GM21619 (cell line): ENCODE measurements at regions not wholly inside any gene's neighbourhood (a gene's known extent, or its start where the extent isn't known, plus 50 kb on each side); places are given as distances from the start of the nearest gene placed in this dataset.

Source experiments
- ATAC-seq: cut with Tn5 transposase; IDR thresholded peaks from one replicate; pipeline ENCODE4 v1.9.1; 2021; ENCODE audit not compliant: unreplicated experiment

DNA sequence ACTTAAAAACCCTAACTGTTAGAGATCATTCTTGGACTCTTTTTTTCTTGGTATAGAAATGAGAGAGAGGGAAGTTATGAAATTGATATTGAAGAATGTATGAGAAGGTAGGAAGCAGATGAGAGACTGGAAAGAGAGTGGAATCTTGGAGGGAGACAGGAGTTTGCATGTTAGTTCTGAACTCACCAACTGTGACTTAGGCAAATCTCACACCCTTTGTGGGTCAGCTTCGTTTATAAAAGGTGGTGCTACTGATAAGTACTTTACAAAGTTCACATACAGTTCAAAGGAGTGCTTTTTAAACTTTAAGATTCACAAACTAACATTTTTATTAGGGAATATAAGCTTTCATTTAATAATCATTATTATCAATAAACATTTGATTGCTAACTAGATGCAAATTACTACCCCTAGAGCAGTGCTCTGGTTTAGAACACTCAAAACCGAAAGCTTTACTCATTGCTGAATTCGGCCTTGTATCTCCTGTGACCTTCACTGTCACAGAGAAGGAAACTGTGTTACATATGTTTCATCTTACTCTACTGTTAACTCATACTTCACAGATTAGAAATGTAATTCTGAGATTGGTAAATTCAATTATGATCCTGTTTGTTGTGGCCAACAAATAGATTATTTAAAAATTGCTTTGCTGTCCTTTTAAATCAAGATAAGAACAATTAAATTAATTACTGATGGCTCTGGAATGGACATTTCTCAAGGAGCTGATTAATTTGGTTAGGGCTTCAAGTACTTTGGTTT, 143.2 kb downstream of the RMI1 start:
- ATAC-seq: peak; percentile 98

DNA sequence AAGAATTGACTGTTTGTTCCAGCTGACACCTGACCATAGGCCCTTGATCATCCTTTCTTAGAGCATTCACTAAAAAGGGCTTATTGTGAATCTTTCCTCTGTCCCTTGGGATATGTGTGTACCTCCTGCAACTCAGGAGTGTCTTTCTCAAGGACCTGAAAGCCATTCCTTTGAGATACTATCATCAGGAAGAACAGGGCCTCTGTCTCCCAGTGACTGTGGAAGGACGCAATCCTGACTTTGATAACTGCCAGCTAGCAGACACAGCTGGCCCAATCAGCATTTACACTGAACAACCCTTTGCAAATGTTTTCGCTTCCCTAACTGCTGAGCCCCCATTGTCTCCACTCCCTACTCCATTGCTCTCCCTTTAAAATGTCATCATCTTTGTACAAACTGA, 144.4 kb downstream of the RMI1 start:
- ATAC-seq: no peak

DNA sequence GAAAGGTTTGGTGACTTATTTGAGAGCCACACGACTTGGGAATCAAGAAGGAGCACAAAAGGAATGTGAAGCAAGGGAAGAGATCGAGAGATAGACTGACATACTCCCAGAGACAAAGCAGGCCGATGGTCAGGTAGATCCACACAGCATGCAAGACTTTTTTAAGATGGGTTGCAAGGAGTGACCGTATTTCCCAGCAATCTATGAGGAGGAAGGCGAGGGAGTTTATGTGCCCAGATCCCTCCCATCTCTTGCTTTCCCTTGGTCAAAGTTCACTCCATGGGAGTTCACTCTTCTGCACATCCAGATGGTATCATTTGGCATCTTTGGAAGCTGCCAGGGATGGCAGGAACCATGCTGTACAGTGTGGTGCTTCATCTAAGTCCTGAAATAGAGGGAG, 148.9 kb downstream of the RMI1 start:
- no peak for ATAC-seq

DNA sequence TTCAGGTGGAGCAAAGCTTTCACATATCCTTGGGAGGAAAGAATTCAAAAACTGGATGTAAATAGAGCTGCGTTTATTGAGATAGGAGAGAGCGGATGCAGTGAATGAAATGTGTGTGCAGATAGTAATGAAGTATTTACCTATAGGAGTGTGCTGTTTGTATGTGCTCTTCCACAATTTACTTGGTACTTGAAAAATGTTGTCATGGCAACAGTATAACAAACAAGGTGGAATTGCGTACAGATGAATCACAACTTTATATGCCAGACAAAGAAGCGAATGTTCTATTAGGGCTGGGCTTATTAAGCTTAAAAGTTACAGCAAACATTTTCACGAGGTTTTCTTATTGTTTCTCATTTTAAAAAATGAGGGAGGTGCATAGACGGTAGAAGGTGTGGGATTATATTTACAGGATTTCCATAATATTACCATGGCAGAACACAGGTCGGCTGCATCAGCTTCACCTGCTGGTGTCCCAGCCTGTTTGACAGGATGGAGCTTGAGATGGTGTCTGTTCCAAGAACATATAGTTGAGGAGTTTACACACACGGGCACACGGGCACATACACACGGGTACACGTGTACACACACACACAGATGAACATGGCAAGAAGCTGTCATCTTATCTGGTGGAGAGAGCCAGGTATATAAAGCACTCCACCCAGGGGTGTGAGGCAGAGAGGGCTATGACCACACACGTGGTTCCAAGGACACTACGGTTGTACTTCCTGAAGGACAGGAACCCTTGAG, 155.7 kb downstream of the RMI1 start:
- no peak for ATAC-seq

DNA sequence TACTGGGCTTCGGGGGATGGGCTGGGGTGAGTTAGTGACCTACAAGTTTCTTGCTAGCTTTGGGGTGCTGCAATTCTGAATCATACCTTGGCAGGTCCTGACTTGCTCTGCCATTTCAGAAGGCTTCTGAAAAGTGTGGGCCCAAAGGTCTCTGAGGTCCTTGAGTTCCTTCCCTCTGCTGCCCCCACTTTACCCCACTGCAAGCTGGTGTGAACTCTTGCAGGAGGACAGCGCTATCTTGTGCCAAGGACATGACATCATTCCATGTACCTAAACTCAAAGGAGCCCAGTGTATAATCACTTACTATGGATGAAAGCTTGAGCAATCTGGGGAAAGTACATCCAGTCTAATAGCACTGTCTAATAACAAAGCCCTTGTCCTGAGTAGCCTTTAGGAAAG, 157.4 kb downstream of the RMI1 start:
- ATAC-seq: no peak

DNA sequence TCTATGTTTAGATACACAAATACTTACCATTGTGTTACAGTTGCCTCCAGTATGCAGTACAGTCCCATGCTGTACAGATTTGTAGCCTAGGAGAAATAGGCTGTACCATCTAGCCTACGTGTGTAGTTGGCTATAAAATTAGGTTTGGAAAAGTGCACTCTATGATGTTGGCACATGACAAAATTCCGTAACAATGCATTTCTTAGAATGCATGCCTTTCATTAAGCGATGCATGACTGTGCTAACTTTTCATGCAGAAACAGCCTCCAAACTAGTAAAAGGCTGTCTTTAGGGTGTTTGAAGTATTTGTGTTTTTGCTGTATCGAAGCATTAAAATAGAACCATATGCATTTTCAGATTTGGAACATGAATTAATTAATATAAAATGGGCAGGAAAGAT, 157.9 kb downstream of the RMI1 start:
- ATAC-seq: no peak

DNA sequence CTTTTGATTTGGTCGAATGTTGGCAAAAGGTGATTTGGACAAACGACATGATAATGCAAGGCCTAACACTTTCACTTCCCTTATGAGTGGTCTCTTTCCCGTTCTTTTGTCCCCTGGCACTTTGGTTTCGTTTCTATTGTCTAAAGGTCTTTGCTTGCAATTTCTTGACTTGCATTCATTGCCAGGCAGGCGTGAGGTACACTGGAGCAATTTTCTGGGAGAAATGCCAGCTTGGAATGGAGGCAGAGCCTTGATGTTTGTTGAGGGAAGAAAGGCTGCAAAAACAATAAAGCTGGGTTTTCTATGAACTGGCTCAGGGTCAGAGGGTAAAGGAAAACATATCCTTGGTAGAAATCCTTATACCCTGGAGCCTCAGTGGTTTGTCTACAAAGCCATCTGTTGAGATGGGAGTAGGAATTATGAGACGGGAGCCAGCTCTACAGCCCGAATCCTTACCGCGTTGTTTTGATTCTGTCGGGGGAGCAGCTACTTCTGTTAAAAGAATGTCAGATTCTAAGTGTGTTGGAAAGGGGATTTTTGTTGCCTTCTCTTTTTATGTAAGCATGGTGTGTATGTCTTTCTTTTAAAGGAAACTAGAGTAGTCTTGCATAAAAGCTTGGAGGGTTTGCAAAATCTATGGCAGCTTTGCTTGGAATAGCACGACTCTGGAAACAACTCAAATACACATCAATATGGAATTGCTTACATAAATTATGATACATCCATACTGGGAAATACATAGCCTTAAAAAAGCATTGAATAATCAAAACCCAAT, 158.9 kb downstream of the RMI1 start:
- no peak for ATAC-seq

DNA sequence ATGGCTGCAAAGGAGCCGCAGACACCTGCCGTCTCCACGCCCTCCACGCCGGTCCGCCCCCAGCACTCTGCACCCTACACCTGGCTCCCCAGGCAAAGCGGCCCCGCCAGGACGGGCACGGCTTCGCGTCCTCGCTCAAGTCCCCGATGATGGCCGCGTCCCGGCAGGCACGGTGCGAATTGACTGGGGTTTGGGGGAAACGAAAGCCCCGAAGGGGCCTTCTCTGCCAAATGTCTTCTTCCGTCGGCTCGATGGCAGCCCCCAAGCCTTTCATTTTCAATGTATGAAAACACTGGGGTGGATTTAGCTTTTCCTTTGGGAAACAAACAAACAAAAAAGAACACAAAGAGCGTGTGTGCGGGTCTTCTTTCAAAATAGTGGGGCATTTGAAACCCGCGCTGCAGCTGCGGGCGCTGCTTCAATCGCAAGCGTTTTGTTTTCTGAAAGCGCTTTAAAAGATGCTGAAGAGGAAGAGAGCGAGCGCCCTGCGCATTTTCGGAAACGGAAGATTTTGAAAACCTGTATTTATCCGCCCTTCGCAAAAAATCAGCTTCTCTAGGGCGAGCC, 160.0 kb downstream of the RMI1 start:
- no peak for ATAC-seq

DNA sequence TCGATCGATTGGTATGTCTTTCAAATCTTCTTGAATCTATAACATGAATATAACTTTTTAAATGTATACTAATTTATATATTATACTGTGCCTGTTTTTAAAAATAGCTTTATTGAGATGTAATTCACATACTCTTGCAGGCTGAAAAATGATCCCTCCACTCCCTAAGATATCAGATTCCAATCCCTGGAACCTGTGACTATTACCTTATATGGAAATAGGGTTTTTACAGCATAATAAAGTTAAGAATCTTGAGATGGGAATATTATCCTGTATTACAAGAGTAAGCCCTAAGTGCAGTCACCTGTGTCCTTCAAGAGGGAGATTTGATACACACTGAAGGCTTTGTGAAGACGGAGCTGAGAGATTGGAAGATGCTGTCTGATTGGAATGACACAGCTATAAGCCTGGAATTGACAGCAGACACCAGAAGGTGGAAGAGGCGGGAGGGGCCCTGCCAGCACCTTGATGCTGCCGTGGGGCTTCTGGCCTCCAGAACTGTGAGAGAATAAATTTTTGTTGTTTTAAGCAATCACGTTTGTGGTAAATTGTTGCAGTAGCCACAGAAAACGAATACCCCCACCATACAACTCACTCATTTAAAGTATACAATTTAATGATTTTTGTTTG, 161.3 kb downstream of the RMI1 start:
- ATAC-seq: no peak

DNA sequence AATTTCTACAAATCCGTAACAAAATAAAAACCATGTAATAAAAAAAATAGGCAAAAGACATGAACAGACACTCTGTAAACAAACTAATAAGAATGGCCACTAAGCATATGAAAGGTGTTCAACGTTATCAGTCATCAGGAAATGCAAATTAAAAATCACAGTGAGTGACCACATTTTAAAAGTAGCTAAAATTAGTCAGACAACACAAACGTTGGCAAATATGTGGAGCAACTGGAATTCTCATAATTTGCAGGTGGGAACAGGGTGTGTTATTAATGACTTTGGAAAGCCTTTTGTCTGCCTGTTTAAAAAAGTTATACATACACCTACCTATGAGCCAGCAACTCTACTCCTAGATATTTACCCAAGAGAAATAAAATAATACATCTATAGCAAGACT, 164.4 kb downstream of the RMI1 start:
- no peak for ATAC-seq

DNA sequence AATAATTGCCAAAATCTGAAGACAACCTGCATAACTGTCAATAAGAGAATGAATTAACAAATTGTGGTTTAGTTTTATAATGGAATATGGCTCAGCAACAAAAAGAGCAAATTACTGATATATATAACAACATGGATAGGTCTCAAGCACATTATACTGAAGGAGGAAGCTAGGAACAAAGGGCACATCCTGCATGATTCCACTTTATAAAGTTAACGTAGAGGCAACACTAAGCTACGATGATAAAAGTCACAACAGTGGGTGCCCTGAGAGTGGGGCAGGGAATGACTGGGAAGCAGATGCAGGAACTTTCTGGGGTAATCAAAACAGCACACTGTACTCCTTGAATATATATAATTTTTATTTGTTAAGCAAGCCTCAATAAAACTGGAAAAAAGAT, 165.2 kb downstream of the RMI1 start:
- ATAC-seq: no peak

DNA sequence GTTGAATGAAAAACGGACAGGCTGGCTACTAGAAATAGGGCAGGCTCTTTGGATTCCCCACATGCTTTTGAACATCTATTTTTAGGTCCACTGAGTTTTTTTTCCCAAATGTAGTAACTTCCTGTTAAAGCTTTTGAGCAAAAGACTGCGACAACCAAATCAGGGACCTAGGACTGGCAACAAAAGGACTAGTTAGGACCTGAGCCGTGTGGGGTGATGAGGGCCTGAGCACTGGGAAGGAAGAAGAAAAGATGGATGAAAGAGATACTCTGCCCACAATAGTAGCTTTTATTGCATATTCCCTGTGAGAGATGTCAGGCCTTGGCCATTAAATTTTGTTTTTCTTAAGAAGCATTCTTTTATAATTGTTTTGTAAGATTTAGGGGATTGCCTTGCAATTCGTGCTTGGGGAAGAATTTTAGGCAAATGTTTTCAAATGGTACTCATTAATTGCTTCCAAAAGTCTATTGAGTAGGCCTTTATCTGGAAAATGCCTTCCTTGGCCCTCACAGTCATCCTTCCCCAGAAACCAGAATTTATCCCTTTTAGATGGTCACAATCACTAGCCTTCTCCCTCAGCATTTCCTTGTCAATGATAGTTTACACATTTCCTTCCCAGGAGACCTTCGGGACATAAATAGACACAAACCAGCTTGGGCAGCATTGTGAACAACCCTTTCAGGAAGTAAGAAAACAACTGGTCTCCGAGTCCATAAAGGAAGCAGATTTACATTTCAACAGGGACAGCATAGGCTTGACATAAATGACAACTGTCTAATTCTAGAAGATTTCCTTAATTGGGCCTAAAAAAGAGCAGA, 166.5 kb downstream of the RMI1 start:
- ATAC-seq: no peak

DNA sequence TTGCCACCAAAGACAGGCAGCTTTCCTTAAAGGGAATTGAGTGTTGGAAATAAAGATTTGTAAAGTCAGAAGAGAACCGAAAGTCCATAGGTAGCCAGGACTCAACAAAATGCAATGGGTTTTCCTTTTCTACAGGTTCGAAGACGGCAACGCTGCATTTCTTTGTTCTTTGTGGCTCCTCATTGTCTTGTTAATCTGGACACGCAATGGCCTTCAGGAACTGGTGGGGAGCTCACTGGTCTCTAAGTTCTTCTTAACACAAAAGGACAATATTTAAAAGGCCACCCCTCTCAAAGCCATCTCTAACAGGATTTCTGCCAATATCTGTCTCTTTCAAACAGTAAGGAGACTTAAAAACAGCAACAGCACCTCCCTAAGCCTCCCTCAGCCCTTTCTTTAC, 170.6 kb downstream of the RMI1 start:
- no peak for ATAC-seq

DNA sequence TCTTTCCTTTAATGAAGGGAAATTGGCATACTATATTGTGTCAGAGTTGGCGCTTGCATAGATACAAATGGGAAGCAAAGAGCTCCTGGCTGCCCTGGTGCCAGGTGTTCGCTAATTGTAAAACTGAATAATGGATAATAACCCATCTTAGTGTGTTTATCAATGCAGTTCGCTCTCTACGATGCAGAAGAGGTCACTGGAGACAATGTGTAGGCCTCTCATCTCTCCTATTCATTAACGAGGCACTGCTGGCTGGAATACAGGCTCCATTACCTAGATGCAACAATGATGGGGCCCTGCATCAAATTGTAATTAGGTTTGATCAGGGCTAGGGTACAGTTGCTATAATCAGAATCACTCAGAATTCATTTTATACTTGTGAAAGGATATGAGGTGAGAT, 171.0 kb downstream of the RMI1 start:
- ATAC-seq: no peak

DNA sequence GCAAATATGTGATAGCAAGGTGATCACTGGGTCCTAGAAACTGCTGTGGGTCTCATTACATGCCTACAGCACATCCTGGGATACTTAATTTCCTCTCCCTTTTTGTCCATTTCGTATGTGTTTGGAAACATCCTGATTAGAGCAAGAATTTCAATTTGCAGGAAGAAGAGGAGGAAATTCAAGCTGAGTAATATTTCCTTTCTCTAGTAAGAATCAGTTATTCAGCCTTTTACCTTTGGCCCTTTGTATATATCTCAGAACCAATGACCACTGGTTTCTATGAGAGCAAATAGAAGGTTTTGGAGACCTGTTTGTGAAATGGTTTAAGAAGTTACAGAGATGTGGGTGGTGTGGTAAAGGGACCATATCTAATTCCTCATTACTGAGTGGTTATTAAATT, 171.6 kb downstream of the RMI1 start:
- ATAC-seq: no peak

DNA sequence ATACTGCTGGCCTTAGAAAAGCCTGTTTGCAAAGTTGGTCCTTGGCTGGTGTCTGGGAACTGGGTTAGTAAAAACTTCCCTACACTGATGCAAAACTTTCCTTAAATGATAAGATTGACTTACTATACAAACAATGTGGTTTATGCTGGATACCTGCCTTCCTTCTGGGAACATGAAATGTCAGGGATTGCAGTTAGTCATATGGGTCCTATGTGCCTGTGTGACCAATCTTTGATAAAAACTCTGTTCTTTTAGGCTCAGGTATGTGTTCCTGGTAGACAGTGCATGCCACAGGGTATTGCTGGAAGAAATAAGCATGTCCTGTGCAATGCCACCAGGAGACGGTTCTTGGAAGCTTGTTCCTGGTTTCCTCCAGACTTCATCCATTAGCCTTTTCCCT, 173.3 kb downstream of the RMI1 start:
- ATAC-seq: no peak

DNA sequence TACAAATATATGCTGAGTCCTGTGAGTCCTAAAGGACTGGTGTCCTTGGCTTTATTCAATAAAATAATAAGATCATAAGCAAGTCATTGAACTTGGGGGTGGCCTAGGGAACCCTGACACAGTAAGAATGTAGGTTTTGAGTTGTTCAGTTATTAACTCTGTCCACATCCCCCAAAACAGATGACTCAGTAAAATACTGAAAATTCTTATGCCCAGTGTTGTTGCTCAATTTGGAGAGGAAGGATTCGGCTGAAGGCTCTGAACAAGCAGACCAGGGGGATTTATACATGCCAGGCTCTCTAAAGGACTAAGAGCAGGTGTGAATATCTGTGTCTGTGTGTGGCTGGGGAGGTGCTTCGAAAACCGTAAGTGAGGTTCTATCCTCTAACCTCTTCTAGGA, 173.7 kb downstream of the RMI1 start:
- no peak for ATAC-seq

DNA sequence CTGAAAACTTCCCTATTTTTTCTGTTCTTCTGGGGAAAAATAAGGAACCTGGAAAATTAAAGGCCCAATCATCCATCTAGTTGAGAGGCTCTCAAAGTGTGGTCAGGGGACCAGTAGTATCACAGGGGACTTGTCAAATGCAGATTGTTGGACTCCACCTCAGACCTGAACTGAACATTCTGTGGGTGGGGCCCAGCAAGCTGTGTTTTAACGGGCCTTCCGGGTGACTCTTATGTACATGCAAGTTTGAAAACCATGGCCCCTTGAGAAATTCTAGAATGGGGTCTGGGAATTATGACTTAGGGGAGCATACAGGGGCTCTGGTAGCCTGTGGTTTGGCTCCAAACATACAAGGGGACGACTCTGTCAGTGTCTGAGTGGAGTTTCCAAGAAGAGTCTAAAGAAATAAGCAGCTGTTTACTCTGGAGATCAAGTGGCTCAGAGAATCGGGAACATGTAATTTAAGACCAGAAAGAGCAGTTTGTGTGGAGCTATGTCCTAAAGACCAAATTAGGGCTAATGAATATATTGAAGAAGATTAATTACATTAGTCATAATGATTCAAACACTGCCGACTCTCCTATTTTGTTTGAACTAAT, 177.4 kb downstream of the SLC28A3 start:
- no peak for ATAC-seq

DNA sequence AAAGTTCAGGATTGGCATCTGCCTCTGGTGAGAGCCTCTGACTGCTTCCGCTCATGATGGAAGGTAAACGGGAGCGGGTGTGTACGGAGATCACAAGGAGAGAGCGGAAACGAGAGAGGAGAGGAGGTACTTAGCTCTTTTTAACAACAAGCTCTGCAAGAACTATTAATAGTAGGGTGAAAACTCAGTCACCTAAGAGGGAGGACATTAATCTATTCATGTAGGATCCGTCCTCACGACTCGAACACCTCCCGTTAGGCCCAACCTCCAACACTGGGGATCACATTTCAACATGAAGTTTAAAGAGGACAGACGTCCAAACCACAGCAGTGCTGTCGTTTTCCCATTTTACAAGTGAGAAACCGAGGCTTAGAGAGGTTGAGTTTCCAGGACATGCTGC, 173.7 kb downstream of the SLC28A3 start:
- no peak for ATAC-seq

DNA sequence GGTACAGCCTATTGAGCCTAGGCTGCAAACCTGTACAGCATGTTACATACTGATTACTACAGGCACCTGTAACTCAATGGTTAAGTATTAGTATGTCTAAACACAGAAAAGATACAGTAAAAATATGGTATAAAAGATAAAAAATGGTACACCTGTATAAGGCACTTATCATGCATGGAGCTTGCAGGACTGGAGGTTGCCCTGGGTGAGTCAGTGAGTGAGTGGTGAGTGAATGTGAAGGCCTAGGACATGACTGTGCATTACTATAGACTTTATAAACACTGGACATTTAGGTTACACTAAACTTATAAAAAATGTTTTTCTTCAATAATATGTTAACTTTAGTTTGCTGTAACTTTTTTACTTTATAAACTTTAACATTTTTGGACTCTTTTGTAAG, 171.3 kb downstream of the SLC28A3 start:
- no peak for ATAC-seq
